ENCODE measurements at regions not wholly inside any gene's neighbourhood (a gene's known extent, or its start where the extent isn't known, plus 50 kb on each side); places are given as distances from the start of the nearest gene placed in this dataset.

GRCh38 chr2:67865917-67866316 lies 196.9 kb downstream of the C1D start:
- H3K27ac ChIP-seq: no peak overlapping the region
- H3K27me3 ChIP-seq: no peaks in the 10 kb centered on the region
- H3K36me3 ChIP-seq: no peaks in the 10 kb centered on the region
- no peaks in the 10 kb centered on the region for H4K20me1 ChIP-seq
- TF ChIP-seq Cebpa-rat (IDR thresholded peaks at IDR 0.05): no peak
- H3K9ac ChIP-seq: no peak overlapping the region
- H3K4me1 ChIP-seq: no peaks in the 10 kb centered on the region
- no peak overlapping the region for H3K4me2 ChIP-seq
- H3K4me3 ChIP-seq: no peak overlapping the region
- H3K9me3 ChIP-seq: no peaks in the 10 kb centered on the region

- no peak overlapping the region for H3K27ac ChIP-seq
- no peaks in the 10 kb centered on the region for H3K36me3 ChIP-seq
- no peaks in the 10 kb centered on the region for H4K20me1 ChIP-seq
- no peaks in the 10 kb centered on the region for H3K4me1 ChIP-seq
- no peaks in the 10 kb centered on the region for H3K9me3 ChIP-seq
- no peak overlapping the region for H3K4me3 ChIP-seq
- no peak overlapping the region for H3K4me2 ChIP-seq
- H3K9ac ChIP-seq: no peak overlapping the region
- no peaks in the 10 kb centered on the region for H3K27me3 ChIP-seq
- TF ChIP-seq Cebpa-rat (IDR thresholded peaks at IDR 0.05): no peak
These were observed 195.1 kb downstream of the C1D start for GRCh38 chr2:67867735-67868134.

GRCh38 chr2:67871686-67872412 lies 191.0 kb downstream of the C1D start:
- no peak for TF ChIP-seq Cebpa-rat (IDR thresholded peaks at IDR 0.05)
- no peaks in the 10 kb centered on the region for H3K27me3 ChIP-seq
- no peak overlapping the region for H3K4me2 ChIP-seq
- no peak overlapping the region for H3K27ac ChIP-seq
- no peaks in the 10 kb centered on the region for H4K20me1 ChIP-seq
- no peak overlapping the region for H3K4me3 ChIP-seq
- no peak overlapping the region for H3K9ac ChIP-seq
- no peaks in the 10 kb centered on the region for H3K9me3 ChIP-seq
- no peaks in the 10 kb centered on the region for H3K4me1 ChIP-seq
- H3K36me3 ChIP-seq: no peaks in the 10 kb centered on the region

GRCh38 chr2:67872481-67872880 lies 190.3 kb downstream of the C1D start:
- Histone ChIP-seq H3K36me3 (no peaks in the 10 kb centered on the region), H3K4me2 (no peak overlapping the region), H3K9ac (no peak overlapping the region), H3K4me3 (no peak overlapping the region), H3K9me3 (no peaks in the 10 kb centered on the region), H3K4me1 (no peaks in the 10 kb centered on the region), H4K20me1 (no peaks in the 10 kb centered on the region), H3K27me3 (no peaks in the 10 kb centered on the region), H3K27ac (no peak overlapping the region)
- no peak for TF ChIP-seq Cebpa-rat (IDR thresholded peaks at IDR 0.05)

- TF ChIP-seq Cebpa-rat (IDR thresholded peaks at IDR 0.05): no peak
- Histone ChIP-seq H3K4me2 (no peak overlapping the region), H3K27ac (no peak overlapping the region), H3K9ac (no peak overlapping the region), H3K9me3 (no peaks in the 10 kb centered on the region), H3K27me3 (no peaks in the 10 kb centered on the region), H3K4me1 (no peaks in the 10 kb centered on the region), H4K20me1 (no peaks in the 10 kb centered on the region), H3K36me3 (no peaks in the 10 kb centered on the region), H3K4me3 (no peak overlapping the region)
These were observed 188.9 kb downstream of the C1D start for GRCh38 chr2:67873916-67874315.

GRCh38 chr2:67876176-67876575 lies 186.6 kb downstream of the C1D start:
- Histone ChIP-seq H3K9me3 (no peaks in the 10 kb centered on the region), H3K4me1 (no peaks in the 10 kb centered on the region), H3K27me3 (no peaks in the 10 kb centered on the region), H3K9ac (no peak overlapping the region), H3K27ac (no peak overlapping the region), H3K36me3 (no peaks in the 10 kb centered on the region), H3K4me3 (no peak overlapping the region), H4K20me1 (no peaks in the 10 kb centered on the region), H3K4me2 (no peak overlapping the region)
- TF ChIP-seq Cebpa-rat (IDR thresholded peaks at IDR 0.05): no peak

GRCh38 chr2:67877301-67877700 lies 185.5 kb downstream of the C1D start:
- H3K27me3 ChIP-seq: no peaks in the 10 kb centered on the region
- H3K9ac ChIP-seq: no peak overlapping the region
- no peak overlapping the region for H3K27ac ChIP-seq
- H3K4me1 ChIP-seq: no peaks in the 10 kb centered on the region
- no peaks in the 10 kb centered on the region for H3K9me3 ChIP-seq
- no peak overlapping the region for H3K4me3 ChIP-seq
- H4K20me1 ChIP-seq: no peaks in the 10 kb centered on the region
- no peak overlapping the region for H3K4me2 ChIP-seq
- TF ChIP-seq Cebpa-rat (IDR thresholded peaks at IDR 0.05): no peak
- no peaks in the 10 kb centered on the region for H3K36me3 ChIP-seq

- no peaks in the 10 kb centered on the region for H4K20me1 ChIP-seq
- no peak overlapping the region for H3K4me2 ChIP-seq
- H3K27ac ChIP-seq: no peak overlapping the region
- H3K9ac ChIP-seq: no peak overlapping the region
- no peaks in the 10 kb centered on the region for H3K9me3 ChIP-seq
- no peaks in the 10 kb centered on the region for H3K36me3 ChIP-seq
- no peak overlapping the region for H3K4me3 ChIP-seq
- no peaks in the 10 kb centered on the region for H3K4me1 ChIP-seq
- no peak for TF ChIP-seq Cebpa-rat (IDR thresholded peaks at IDR 0.05)
- H3K27me3 ChIP-seq: no peaks in the 10 kb centered on the region
These were observed 184.1 kb downstream of the C1D start for GRCh38 chr2:67878743-67879142.

GRCh38 chr2:67879586-67880290 lies 183.1 kb downstream of the C1D start:
- H3K27ac ChIP-seq: no peak overlapping the region
- no peaks in the 10 kb centered on the region for H3K27me3 ChIP-seq
- H4K20me1 ChIP-seq: no peaks in the 10 kb centered on the region
- no peaks in the 10 kb centered on the region for H3K4me1 ChIP-seq
- TF ChIP-seq Cebpa-rat (IDR thresholded peaks at IDR 0.05): no peak
- H3K4me3 ChIP-seq: no peak overlapping the region
- no peak overlapping the region for H3K9ac ChIP-seq
- H3K9me3 ChIP-seq: no peaks in the 10 kb centered on the region
- no peaks in the 10 kb centered on the region for H3K36me3 ChIP-seq
- H3K4me2 ChIP-seq: no peak overlapping the region

GRCh38 chr2:67880291-67880761 lies 182.5 kb downstream of the C1D start:
- H3K4me2 ChIP-seq: no peak overlapping the region
- H4K20me1 ChIP-seq: no peaks in the 10 kb centered on the region
- H3K27ac ChIP-seq: no peak overlapping the region
- H3K36me3 ChIP-seq: no peaks in the 10 kb centered on the region
- H3K4me1 ChIP-seq: no peaks in the 10 kb centered on the region
- no peak for TF ChIP-seq Cebpa-rat (IDR thresholded peaks at IDR 0.05)
- H3K4me3 ChIP-seq: no peak overlapping the region
- H3K27me3 ChIP-seq: no peaks in the 10 kb centered on the region
- no peak overlapping the region for H3K9ac ChIP-seq
- H3K9me3 ChIP-seq: no peaks in the 10 kb centered on the region

Measured in BLaER1 (cell line).